Epithelial cell of esophagus (primary cell): ENCODE measurements at regions not wholly inside any gene's neighbourhood (a gene's known extent, or its start where the extent isn't known, plus 50 kb on each side); places are given as distances from the start of the nearest gene placed in this dataset.

Experiments used
- DNase-seq: peaks from one replicate; pipeline ENCODE4 v3.0.0; 2010; ENCODE audit warnings: low read depth
- H3K4me3 ChIP-seq: 2 replicates; pipeline ENCODE4 v1.5.1; 2011; ENCODE audit warnings: mild to moderate bottlenecking, low read length, control low read depth
- TF ChIP-seq, protein P1 (sequence below): IDR thresholded peaks from 2 replicates; pipeline ENCODE4 v1.5.1; 2011; ENCODE audit warnings: low read depth, mild to moderate bottlenecking, low read length, control low read depth, inconsistent platforms; ENCODE audit not compliant: insufficient read depth; ENCODE audit errors: missing control alignments

DNA sequence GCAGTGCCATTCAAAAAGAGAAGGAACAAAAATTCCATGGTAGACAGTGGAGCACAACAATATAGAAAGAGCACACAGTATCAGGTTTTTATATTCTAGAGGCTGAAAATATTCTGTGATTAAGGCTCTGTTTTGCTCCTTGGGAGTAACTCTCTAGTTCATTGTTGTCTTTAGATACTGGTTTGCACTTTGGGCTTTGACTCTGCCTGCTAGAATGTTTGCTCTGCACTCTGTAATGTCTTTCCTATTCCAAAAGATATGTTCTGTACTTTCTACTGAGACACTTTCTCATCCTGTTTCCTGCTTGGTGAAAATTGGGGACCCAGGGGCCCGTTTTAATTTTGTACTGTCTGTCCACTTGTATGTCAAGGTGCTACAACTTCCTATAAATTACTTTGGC is 564.7 kb downstream of the BMP2 start:
- TF ChIP-seq, protein P1, sequence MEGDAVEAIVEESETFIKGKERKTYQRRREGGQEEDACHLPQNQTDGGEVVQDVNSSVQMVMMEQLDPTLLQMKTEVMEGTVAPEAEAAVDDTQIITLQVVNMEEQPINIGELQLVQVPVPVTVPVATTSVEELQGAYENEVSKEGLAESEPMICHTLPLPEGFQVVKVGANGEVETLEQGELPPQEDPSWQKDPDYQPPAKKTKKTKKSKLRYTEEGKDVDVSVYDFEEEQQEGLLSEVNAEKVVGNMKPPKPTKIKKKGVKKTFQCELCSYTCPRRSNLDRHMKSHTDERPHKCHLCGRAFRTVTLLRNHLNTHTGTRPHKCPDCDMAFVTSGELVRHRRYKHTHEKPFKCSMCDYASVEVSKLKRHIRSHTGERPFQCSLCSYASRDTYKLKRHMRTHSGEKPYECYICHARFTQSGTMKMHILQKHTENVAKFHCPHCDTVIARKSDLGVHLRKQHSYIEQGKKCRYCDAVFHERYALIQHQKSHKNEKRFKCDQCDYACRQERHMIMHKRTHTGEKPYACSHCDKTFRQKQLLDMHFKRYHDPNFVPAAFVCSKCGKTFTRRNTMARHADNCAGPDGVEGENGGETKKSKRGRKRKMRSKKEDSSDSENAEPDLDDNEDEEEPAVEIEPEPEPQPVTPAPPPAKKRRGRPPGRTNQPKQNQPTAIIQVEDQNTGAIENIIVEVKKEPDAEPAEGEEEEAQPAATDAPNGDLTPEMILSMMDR = no peak
- no peak overlapping the region for H3K4me3 ChIP-seq
- no peak for DNase-seq

GRCh38 chr20:7333841-7334240 is 566.4 kb downstream of the BMP2 start:
- TF ChIP-seq, protein P1 = no peak
- H3K4me3 ChIP-seq = no peak overlapping the region
- peak; percentile 81 for DNase-seq

GRCh38 chr20:7346026-7346425 is 578.5 kb downstream of the BMP2 start:
- H3K4me3 ChIP-seq = no peak overlapping the region
- peak; percentile 50 for DNase-seq
- TF ChIP-seq, protein P1 = no peak

DNA sequence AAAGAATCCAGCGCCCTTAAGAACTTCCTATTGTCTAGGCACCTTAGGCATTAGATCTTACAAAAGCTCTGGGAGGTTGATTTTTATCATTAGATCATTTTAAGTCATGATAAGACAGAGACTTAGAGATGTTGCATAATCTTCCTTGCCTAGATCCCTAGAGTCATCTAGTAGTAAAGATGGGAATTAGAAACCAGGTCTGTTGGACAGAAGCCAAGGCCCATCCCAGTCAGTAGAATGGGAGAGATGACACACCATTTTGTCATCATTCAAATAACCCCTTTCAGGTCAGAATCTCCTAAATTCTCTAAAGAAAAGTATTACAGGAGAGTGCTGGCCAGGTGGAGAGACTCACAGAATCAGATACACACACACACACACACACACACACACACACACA is 579.1 kb downstream of the BMP2 start:
- peak; percentile 98 for DNase-seq
- H3K4me3 ChIP-seq = no peak overlapping the region
- TF ChIP-seq, protein P1 = no peak

DNA sequence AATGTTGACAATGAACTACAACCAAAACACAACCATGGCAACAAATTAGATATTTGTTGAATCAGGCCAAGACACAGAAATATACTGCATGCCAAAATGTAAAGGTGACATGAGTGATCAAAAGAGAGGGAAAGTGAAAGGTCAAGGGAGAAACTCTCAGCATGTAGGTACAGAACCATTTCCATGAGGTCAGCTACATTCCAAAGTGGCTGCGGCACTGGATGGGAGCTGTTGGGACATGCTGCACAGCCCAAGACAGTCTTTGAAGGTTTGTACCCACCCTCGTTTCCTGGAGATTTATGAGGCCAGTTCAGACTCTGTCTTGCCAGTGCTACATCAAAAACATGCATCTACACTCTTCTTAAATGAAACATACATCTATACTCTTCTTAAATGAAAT is 579.9 kb downstream of the BMP2 start:
- H3K4me3 ChIP-seq = no peak overlapping the region
- TF ChIP-seq, protein P1 = no peak
- DNase-seq = peak; percentile 99

- TF ChIP-seq, protein P1 = no peak
- DNase-seq = peak; percentile 84
- H3K4me3 ChIP-seq = no peak overlapping the region
Observed at GRCh38 chr20:7348253-7348652, 580.8 kb downstream of the BMP2 start.

GRCh38 chr20:7352165-7352564 is 584.7 kb downstream of the BMP2 start:
- no peak overlapping the region for H3K4me3 ChIP-seq
- TF ChIP-seq, protein P1 = no peak
- DNase-seq = no peak
